ENCODE measurements at regions not wholly inside any gene's neighbourhood (a gene's known extent, or its start where the extent isn't known, plus 50 kb on each side); places are given as distances from the start of the nearest gene placed in this dataset.

- Histone ChIP-seq H3K27ac (ENCODE audit: low read depth in 1 of 2, low read length in 2 of 2) (no peak overlapping the region), H3K9me3 (replicated peaks in 1 of 2; ENCODE audit: control insufficient read depth in 1 of 2, insufficient read depth in 1 of 2, low read length in 2 of 2) (no peaks in the 10 kb centered on the region), H3K79me2 (ENCODE audit: insufficient read depth, low read length) (no peaks in the 10 kb centered on the region), H3K9ac (ENCODE audit: insufficient read depth, low read length, poor library complexity, severe bottlenecking) (no peak overlapping the region), H3K4me3 (replicated peaks in 1 of 3; ENCODE audit: low read depth in 2 of 3, low read length in 3 of 3) (no peak overlapping the region), H2AFZ (ENCODE audit: insufficient read depth, low read depth, low read length, poor library complexity, severe bottlenecking) (no peak overlapping the region), H3K27me3 (ENCODE audit: control insufficient read depth in 2 of 2, insufficient read depth in 2 of 2, low read length in 2 of 2) (no peaks in the 10 kb centered on the region), H3K36me3 (replicated peaks in 1 of 2; ENCODE audit: control insufficient read depth in 1 of 2, insufficient read depth in 2 of 2, low read length in 2 of 2) (no peaks in the 10 kb centered on the region), H3K4me1 (ENCODE audit: control insufficient read depth in 1 of 2, insufficient read depth in 2 of 2, low read length in 2 of 2) (no peaks in the 10 kb centered on the region), H4K20me1 (ENCODE audit: insufficient read depth, low read length) (no peaks in the 10 kb centered on the region), H3K4me2 (replicated peaks; ENCODE audit: extremely low read depth, low read length, poor library complexity, severe bottlenecking) (no peak overlapping the region)
- no peak for TF ChIP-seq CTCF (IDR thresholded peaks at IDR 0.05)
- no peak for DNase-seq
- H3K9me3 Mint-ChIP-seq, result peaks cover 0 to 4% (median 0%) of the 10 kb centered on the region in 7 donors
- no peaks in the 10 kb centered on the region for H3K4me1 Mint-ChIP-seq
- H3K4me3 Mint-ChIP-seq, result no peak overlapping the region
- no peak overlapping the region for H3K27ac Mint-ChIP-seq
- WGBS (ENCODE audit: insufficient coverage), result no CpG with 5 or more reads among the region's 2 CpGs
- intact Hi-C loops (cut with micrococcal nuclease), result no loop called here
- no peaks in the 10 kb centered on the region for H3K36me3 Mint-ChIP-seq
- peaks cover 2 to 8% (median 2%) of the 10 kb centered on the region in 3 donors for H3K27me3 Mint-ChIP-seq (ENCODE audit: low read depth in 3 of 3)
Observed at GRCh38 chr10:25114036-25114411, 60.8 kb upstream of the GPR158 start.

GRCh38 chr10:25117757-25118156, 57.0 kb upstream of the GPR158 start:
- no peak for TF ChIP-seq CTCF (IDR thresholded peaks at IDR 0.05)
- H3K27me3 ChIP-seq (ENCODE audit: control insufficient read depth in 2 of 2, insufficient read depth in 2 of 2, low read length in 2 of 2), result no peaks in the 10 kb centered on the region
- H3K4me1 Mint-ChIP-seq, result no peaks in the 10 kb centered on the region
- no peak overlapping the region for H3K27ac Mint-ChIP-seq
- no peak overlapping the region for H3K27ac ChIP-seq (ENCODE audit: low read depth in 1 of 2, low read length in 2 of 2)
- H2AFZ ChIP-seq (ENCODE audit: insufficient read depth, low read depth, low read length, poor library complexity, severe bottlenecking), result no peak overlapping the region
- no peak overlapping the region for H3K4me3 Mint-ChIP-seq
- no peaks in the 10 kb centered on the region for H3K4me1 ChIP-seq (ENCODE audit: control insufficient read depth in 1 of 2, insufficient read depth in 2 of 2, low read length in 2 of 2)
- peaks cover 2 to 6% (median 2%) of the 10 kb centered on the region in 3 donors for H3K27me3 Mint-ChIP-seq (ENCODE audit: low read depth in 3 of 3)
- no peak overlapping the region for H3K4me3 ChIP-seq (replicated peaks in 1 of 3; ENCODE audit: low read depth in 2 of 3, low read length in 3 of 3)
- H4K20me1 ChIP-seq (ENCODE audit: insufficient read depth, low read length), result no peaks in the 10 kb centered on the region
- no peak overlapping the region for H3K9ac ChIP-seq (ENCODE audit: insufficient read depth, low read length, poor library complexity, severe bottlenecking)
- WGBS (ENCODE audit: insufficient coverage), result 100% methylated on average over 2 of the region's 6 CpGs
- no peaks in the 10 kb centered on the region for H3K9me3 ChIP-seq (replicated peaks in 1 of 2; ENCODE audit: control insufficient read depth in 1 of 2, insufficient read depth in 1 of 2, low read length in 2 of 2)
- intact Hi-C loops (cut with micrococcal nuclease), result no loop called here
- H3K36me3 Mint-ChIP-seq, result no peaks in the 10 kb centered on the region
- no peak for DNase-seq
- H3K36me3 ChIP-seq (replicated peaks in 1 of 2; ENCODE audit: control insufficient read depth in 1 of 2, insufficient read depth in 2 of 2, low read length in 2 of 2), result no peaks in the 10 kb centered on the region
- H3K4me2 ChIP-seq (replicated peaks; ENCODE audit: extremely low read depth, low read length, poor library complexity, severe bottlenecking), result no peak overlapping the region
- peaks cover 0 to 4% (median 2%) of the 10 kb centered on the region in 7 donors for H3K9me3 Mint-ChIP-seq
- no peaks in the 10 kb centered on the region for H3K79me2 ChIP-seq (ENCODE audit: insufficient read depth, low read length)
